ENCODE measurements at regions not wholly inside any gene's neighbourhood (a gene's known extent, or its start where the extent isn't known, plus 50 kb on each side); places are given as distances from the start of the nearest gene placed in this dataset.

DNA sequence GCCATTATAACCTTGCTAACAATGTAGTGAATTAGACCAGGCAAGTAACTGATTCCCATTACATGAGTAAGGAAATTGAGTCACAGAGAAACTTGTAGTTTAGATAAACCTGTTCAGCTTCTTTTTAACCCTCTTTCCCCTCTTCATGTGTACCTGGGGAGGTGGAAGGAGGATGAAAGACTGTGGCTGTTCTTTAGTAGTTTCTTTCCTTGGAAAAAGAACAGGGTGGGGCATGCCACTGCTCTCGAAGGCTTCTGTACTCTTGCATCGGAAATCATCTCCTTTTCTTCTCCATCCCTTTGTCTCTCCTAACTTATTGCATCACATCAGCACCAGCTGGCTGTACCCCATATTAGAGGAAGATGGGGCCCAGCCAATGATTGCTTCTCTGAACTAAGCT is 171.4 kb downstream of the PPARGC1A start:
- no peak overlapping the region for H3K4ac ChIP-seq (ENCODE audit: low read depth, low read length)
- Mint-ChIP-seq H3K36me3 (ENCODE audit: insufficient read depth in 1 of 3, low read depth in 3 of 3) (peaks cover 7 to 8% (median 8%) of the 10 kb centered on the region in 3 experiments; a peak in 4 of 7 replicates), H3K4me1 (peaks cover 7 to 19% of the 10 kb centered on the region in 2 experiments), H3K4me3 (no peak overlapping the region), H3K27ac (no peak overlapping the region; a peak in 1 of 7 replicates), H3K27me3 (ENCODE audit: low read depth) (no peaks in the 10 kb centered on the region), H3K9me3 (peaks cover 0 to 8% of the 10 kb centered on the region in 2 experiments; a peak in 3 of 5 replicates)
- H3K14ac ChIP-seq (ENCODE audit: insufficient read depth, low read length), result no peak overlapping the region
- no peak overlapping the region for H3K27ac ChIP-seq (ENCODE audit: insufficient read length, low read depth, low read length)
- H3K4me2 ChIP-seq (ENCODE audit: insufficient read depth, insufficient read length, low read length), result no peak overlapping the region
- H3K18ac ChIP-seq (ENCODE audit: insufficient read length, low read depth, low read length), result no peak overlapping the region
- no peak overlapping the region for H2BK5ac ChIP-seq (ENCODE audit: insufficient read length, low read length)
- no peaks in the 10 kb centered on the region for H3K23me2 ChIP-seq (ENCODE audit: insufficient read length, low read depth, low read length, poor library complexity, severe bottlenecking)
- no peaks in the 10 kb centered on the region for H3K9me3 ChIP-seq (ENCODE audit: control insufficient read depth, low read depth, low read length)
- no peak overlapping the region for H3T11ph ChIP-seq (ENCODE audit: low read length)
- H2AK5ac ChIP-seq (ENCODE audit: insufficient read length, low read length), result no peak overlapping the region
- H2BK12ac ChIP-seq (ENCODE audit: insufficient read length, low read depth, low read length), result no peak overlapping the region
- H2BK15ac ChIP-seq (ENCODE audit: low read depth, low read length), result no peak overlapping the region
- DNase-seq, result no peak
- H4K8ac ChIP-seq (replicated peaks; ENCODE audit: insufficient read length, low read depth, low read length), result no peak overlapping the region
- no peaks in the 10 kb centered on the region for H3K27me3 ChIP-seq (ENCODE audit: insufficient read depth, low read length)
- no peak overlapping the region for H3K9ac ChIP-seq (ENCODE audit: extremely low read depth, insufficient read length, low read length)
- no peaks in the 10 kb centered on the region for H4K20me1 ChIP-seq (ENCODE audit: control insufficient read depth, insufficient read depth, insufficient read length)
- H3K56ac ChIP-seq (ENCODE audit: insufficient read length, low read depth, low read length), result no peak overlapping the region
- no peak overlapping the region for H2AFZ ChIP-seq (ENCODE audit: low read length)
- no peak overlapping the region for H3K23ac ChIP-seq (ENCODE audit: insufficient read length, low read depth, low read length)
- no peak overlapping the region for H4K5ac ChIP-seq (ENCODE audit: insufficient read length, low read depth, low read length)
- no peaks in the 10 kb centered on the region for H3K4me1 ChIP-seq (ENCODE audit: insufficient read depth, low read length)
- H2BK20ac ChIP-seq (ENCODE audit: low read depth, low read length, poor library complexity, severe bottlenecking), result no peak overlapping the region
- H2BK120ac ChIP-seq (ENCODE audit: low read depth, low read length, poor library complexity, severe bottlenecking), result no peak overlapping the region
- no peaks in the 10 kb centered on the region for H3K79me1 ChIP-seq (ENCODE audit: insufficient read depth, low read depth, low read length, poor library complexity, severe bottlenecking)
- no peak overlapping the region for H4K91ac ChIP-seq (ENCODE audit: insufficient read length, low read depth, low read length)
- no peaks in the 10 kb centered on the region for H3K79me2 ChIP-seq (ENCODE audit: insufficient read depth, low read length)
- WGBS (ENCODE audit: extremely low coverage, insufficient read length, low lambda C conversion rate), result no CpG with 5 or more reads among the region's 2 CpGs
- no peak for TF ChIP-seq CTCF (conservative IDR thresholded peaks at IDR 0.05)
